Keratinocyte (primary cell): ENCODE measurements at regions not wholly inside any gene's neighbourhood (a gene's known extent, or its start where the extent isn't known, plus 50 kb on each side); places are given as distances from the start of the nearest gene placed in this dataset.

ENCODE experiments used
- DNase-seq: peaks from one replicate; pipeline ENCODE4 v3.0.0-alpha.2; 2011; ENCODE audit warnings: low read depth, missing footprints, low spot score
- FAIRE-seq: peaks from 2 replicates; lab custom pipeline; 2011; peaks lifted over from hg19 to GRCh38; lab: Jason Lieb, UNC
- H2AFZ ChIP-seq: 2 replicates; pipeline ENCODE4 v1.6.0; 2012; ENCODE audit warnings: low read length, control low read depth, inconsistent platforms; ENCODE audit not compliant: control insufficient read depth
- H3K27ac ChIP-seq: 2 replicates; pipeline ENCODE4 v1.5.1; 2011; ENCODE audit warnings: low read length; ENCODE audit not compliant: control insufficient read depth, insufficient read depth
- H3K27me3 ChIP-seq: 3 replicates; pipeline ENCODE4 v1.6.0; 2011; ENCODE audit warnings: low read length; ENCODE audit not compliant: control insufficient read depth, insufficient read depth; ENCODE audit errors: extremely low read depth
- H3K36me3 ChIP-seq, 2 experiments: 2 replicates in 1 of 2; 3 replicates in 1 of 2; pipeline ENCODE4 v1.5.1; 2011; ENCODE audit warnings: low read length in 2 of 2, mild to moderate bottlenecking in 1 of 2; ENCODE audit not compliant: control insufficient read depth in 2 of 2, insufficient read depth in 2 of 2; ENCODE audit errors: extremely low read depth in 1 of 2
- H3K4me1 ChIP-seq: 3 replicates; pipeline ENCODE4 v1.5.1; 2011; ENCODE audit warnings: low read length; ENCODE audit not compliant: control insufficient read depth, insufficient read depth; ENCODE audit errors: extremely low read depth
- H3K4me2 ChIP-seq: 3 replicates; pipeline ENCODE4 v1.6.0; 2011; ENCODE audit warnings: low read depth, low read length; ENCODE audit not compliant: control insufficient read depth, insufficient read depth; ENCODE audit errors: extremely low read depth
- H3K4me3 ChIP-seq, 3 experiments: fragments of 200-600 bp in 1 of 3; sonication (generic) in 1 of 3; 2 replicates in 2 of 3; 3 replicates in 1 of 3; pipeline ENCODE4 v1.5.1; 2011 to 2016; ENCODE audit warnings: low read length in 3 of 3, mild to moderate bottlenecking in 3 of 3, control low read depth in 2 of 3, inconsistent platforms in 1 of 3, low read depth in 1 of 3, mixed read lengths in 1 of 3, mixed run types in 1 of 3, moderate library complexity in 1 of 3; ENCODE audit not compliant: control insufficient read depth in 2 of 3, insufficient read depth in 2 of 3; ENCODE audit errors: extremely low read depth in 1 of 3
- H3K79me2 ChIP-seq: 2 replicates; pipeline ENCODE4 v1.6.0; 2012; ENCODE audit warnings: low read length; ENCODE audit not compliant: control insufficient read depth, insufficient read depth
- H3K9ac ChIP-seq: 3 replicates; pipeline ENCODE4 v1.6.0; 2011; ENCODE audit warnings: low read length; ENCODE audit not compliant: control insufficient read depth, insufficient read depth; ENCODE audit errors: extremely low read depth
- H3K9me1 ChIP-seq: 3 replicates; pipeline ENCODE4 v1.6.0; 2011; ENCODE audit warnings: low read length; ENCODE audit not compliant: control insufficient read depth, insufficient read depth; ENCODE audit errors: extremely low read depth
- H3K9me3 ChIP-seq: 2 replicates; pipeline ENCODE4 v1.5.1; 2012; ENCODE audit warnings: low read depth, low read length; ENCODE audit not compliant: control insufficient read depth
- H4K20me1 ChIP-seq: 3 replicates; pipeline ENCODE4 v1.6.0; 2011; ENCODE audit warnings: low read length; ENCODE audit not compliant: control insufficient read depth, insufficient read depth; ENCODE audit errors: extremely low read depth
- CTCF ChIP-seq, 3 experiments: IDR thresholded peaks in 1 of 3; conservative IDR thresholded peaks in 1 of 3; optimal IDR thresholded peaks in 1 of 3; 2 replicates in 2 of 3; 3 replicates in 1 of 3; pipeline versions ENCODE3 to v1.5.1; 2011; ENCODE audit warnings: low read length in 3 of 3, mild to moderate bottlenecking in 3 of 3, moderate library complexity in 2 of 3, control low read depth in 1 of 3, inconsistent platforms in 1 of 3; ENCODE audit not compliant: insufficient read depth in 2 of 3; ENCODE audit errors: extremely low read depth in 1 of 3
- EZH2 ChIP-seq: IDR thresholded peaks from one replicate; pipeline ENCODE4 v1.6.1; 2012; ENCODE audit warnings: inconsistent platforms, mild to moderate bottlenecking, low read length, moderate library complexity
- dilution Hi-C: fragments of 300-500 bp; cut with MboI; formaldehyde crosslinking; loops from one replicate; pipeline ENCODE4 v1.7.0; 2020; ENCODE audit warnings: low sequenced_read_pairs; ENCODE audit not compliant: extremely low pct_ligation_motif_present

GRCh38 chr13:33548069-33548468 lies 262.5 kb upstream of the STARD13 start:
- Histone ChIP-seq H3K9me1 (no peaks in the 10 kb centered on the region), H3K4me3 (no peak overlapping the region), H3K9ac (no peak overlapping the region), H3K4me1 (peaks cover 12% of the 10 kb centered on the region), H3K4me2 (no peak overlapping the region), H2AFZ (no peak overlapping the region), H3K27me3 (no peaks in the 10 kb centered on the region), H3K27ac (no peak overlapping the region), H3K36me3 (no peaks in the 10 kb centered on the region), H3K9me3 (no peaks in the 10 kb centered on the region), H4K20me1 (no peaks in the 10 kb centered on the region), H3K79me2 (no peaks in the 10 kb centered on the region)
- FAIRE-seq, result no peak
- DNase-seq, result no peak
- no peak for TF ChIP-seq CTCF (optimal IDR thresholded peaks at IDR 0.05 in 1 of 3, IDR thresholded peaks at IDR 0.05 in 1 of 3, conservative IDR thresholded peaks at IDR 0.05 in 1 of 3; ENCODE audit: extremely low read depth in 1 of 3, insufficient read depth in 2 of 3, low read length in 3 of 3)
- TF ChIP-seq EZH2, result no peak
- dilution Hi-C loops, result no loop called here

- Histone ChIP-seq H3K4me2 (no peak overlapping the region), H3K9me3 (no peaks in the 10 kb centered on the region), H3K9ac (no peak overlapping the region), H3K79me2 (no peaks in the 10 kb centered on the region), H3K27ac (no peak overlapping the region), H3K4me1 (no peaks in the 10 kb centered on the region), H3K36me3 (no peaks in the 10 kb centered on the region), H3K27me3 (no peaks in the 10 kb centered on the region), H2AFZ (no peak overlapping the region), H3K4me3 (no peak overlapping the region), H4K20me1 (no peaks in the 10 kb centered on the region), H3K9me1 (no peaks in the 10 kb centered on the region)
- DNase-seq, result no peak
- no peak for FAIRE-seq
- dilution Hi-C loops, result no loop called here
- no peak for TF ChIP-seq CTCF (optimal IDR thresholded peaks at IDR 0.05 in 1 of 3, IDR thresholded peaks at IDR 0.05 in 1 of 3, conservative IDR thresholded peaks at IDR 0.05 in 1 of 3; ENCODE audit: extremely low read depth in 1 of 3, insufficient read depth in 2 of 3, low read length in 3 of 3)
- TF ChIP-seq EZH2, result no peak
Measured at GRCh38 chr13:33550276-33550675, 264.7 kb upstream of the STARD13 start.
